HepG2 (cell line): ENCODE measurements at regions not wholly inside any gene's neighbourhood (a gene's known extent, or its start where the extent isn't known, plus 50 kb on each side); places are given as distances from the start of the nearest gene placed in this dataset.

Source experiments
- ATAC-seq: fragments of 200-7000 bp; cut with Tn5 transposase; 3 replicates; pipeline ENCODE4 v1.9.1; 2020; ENCODE audit warnings: mild to moderate bottlenecking, moderate library complexity
- BruUV-seq: library from RNA; stranded (reverse); fragments of 400-500 nt; replicated peaks from 2 replicates; lab custom pipeline; 2021; lab: Mats Ljungman, UMichigan
- CTCF ChIA-PET: fragments of 300-600 bp; formaldehyde crosslinking; extraction: SDS; loops from one replicate; lab custom pipeline; 2021; ENCODE audit warnings: low total read pairs, inconsistent platforms, low intra/inter-chr PET ratio; lab: Yijun Ruan, JAX
- POLR2A ChIA-PET: fragments of 350-600 bp; sonication (Branson Sonifier 250); formaldehyde crosslinking; loops from one replicate; lab custom pipeline; 2020; ENCODE audit warnings: antibody characterized with exemption, inconsistent platforms; lab: Yijun Ruan, JAX
- DNase-seq: peaks from one replicate; pipeline ENCODE4 v3.0.0-alpha.2; 2015; ENCODE audit warnings: low spot score
- FAIRE-seq: peaks from 3 replicates; lab custom pipeline; 2011; peaks lifted over from hg19 to GRCh38; lab: Jason Lieb, UNC
- H2AFZ ChIP-seq: one replicate; pipeline ENCODE4 v1.6.1; 2011; ENCODE audit warnings: low read length, inconsistent platforms
- H3K27ac ChIP-seq: fragments of 300-600 bp; 3 replicates; pipeline ENCODE4 v1.8.0; 2011; ENCODE audit warnings: mixed run types, mild to moderate bottlenecking, mixed read lengths, low read length, inconsistent platforms; ENCODE audit not compliant: insufficient read depth; ENCODE audit errors: extremely low read length
- H3K27me3 ChIP-seq, 2 experiments: fragments of 200-600 bp in 1 of 2; 2 replicates in 1 of 2; 3 replicates in 1 of 2; pipeline versions ENCODE4 v1.6.0 to v1.8.0; 2011; ENCODE audit warnings: low read length in 2 of 2, mild to moderate bottlenecking in 2 of 2, moderate library complexity in 2 of 2, inconsistent platforms in 1 of 2; ENCODE audit not compliant: insufficient read depth in 2 of 2, control insufficient read depth in 1 of 2
- H3K36me3 ChIP-seq, 2 experiments: fragments of 200-600 bp in 1 of 2; replicated peaks in 1 of 2; 2 replicates in 1 of 2; 3 replicates in 1 of 2; pipeline versions ENCODE4 v1.5.1 to v1.8.0; 2011; ENCODE audit warnings: low read length in 2 of 2, inconsistent platforms in 1 of 2; ENCODE audit not compliant: insufficient read depth in 2 of 2, control insufficient read depth in 1 of 2
- H3K4me1 ChIP-seq: 2 replicates; pipeline ENCODE4 v1.5.1; 2012; ENCODE audit warnings: low read length, inconsistent platforms; ENCODE audit not compliant: insufficient read depth
- H3K4me2 ChIP-seq: 2 replicates; pipeline ENCODE4 v1.6.0; 2011; ENCODE audit warnings: low read depth, low read length, inconsistent platforms
- H3K4me3 ChIP-seq, 3 experiments: fragments of 200-600 bp in 1 of 3; sonication (generic), shearing (Covaris generic) in 1 of 3; replicated peaks in 1 of 3; 2 replicates each; pipeline ENCODE4 v1.5.1; 2011 to 2016; ENCODE audit warnings: low read length in 3 of 3, inconsistent platforms in 2 of 3, low read depth in 2 of 3, mild to moderate bottlenecking in 2 of 3, control low read depth in 1 of 3, mixed read lengths in 1 of 3; ENCODE audit not compliant: insufficient read depth in 1 of 3
- H3K79me2 ChIP-seq: one replicate; pipeline ENCODE4 v1.6.1; 2011; ENCODE audit warnings: low read length, inconsistent platforms; ENCODE audit not compliant: insufficient read depth
- H3K9ac ChIP-seq: 2 replicates; pipeline ENCODE4 v1.6.0; 2011; ENCODE audit warnings: mild to moderate bottlenecking, low read depth, low read length, inconsistent platforms; ENCODE audit not compliant: insufficient read depth
- H3K9me3 ChIP-seq: 2 replicates; pipeline ENCODE4 v1.5.1; 2012; ENCODE audit warnings: mild to moderate bottlenecking, low read length
- H4K20me1 ChIP-seq: 2 replicates; pipeline ENCODE4 v1.6.0; 2011; ENCODE audit warnings: inconsistent platforms, mild to moderate bottlenecking, low read length, moderate library complexity; ENCODE audit not compliant: insufficient read depth
- ARID5B ChIP-seq: IDR thresholded peaks from 2 replicates; pipeline ENCODE4 v1.4.0; 2020; ENCODE audit warnings: mild to moderate bottlenecking, missing genetic modification reagents
- HDAC2 ChIP-seq: sonication (generic); formaldehyde crosslinking; IDR thresholded peaks from 2 replicates; pipeline ENCODE4 v1.4.0; 2020; ENCODE audit warnings: missing genetic modification reagents
- HDAC6 ChIP-seq: fragments of 200-600 bp; sonication (generic); IDR thresholded peaks from 2 replicates; pipeline ENCODE4 v1.7.0; 2017; ENCODE audit warnings: mild to moderate bottlenecking, antibody characterized with exemption, low read length, low read depth
- HMGXB4 ChIP-seq, 2 experiments: sonication (generic) in 1 of 2; formaldehyde crosslinking in 1 of 2; IDR thresholded peaks; 2 replicates each; pipeline versions ENCODE4 v1.4.0 to v1.6.1; 2018 to 2020; ENCODE audit warnings: missing genetic modification reagents in 2 of 2, borderline replicate concordance in 1 of 2, low read depth in 1 of 2, mild to moderate bottlenecking in 1 of 2, missing biosample characterization in 1 of 2
- HOXA5 ChIP-seq: sonication (generic); formaldehyde crosslinking; IDR thresholded peaks from 2 replicates; pipeline ENCODE4 v1.4.0; 2020; ENCODE audit warnings: missing genetic modification reagents
- PLRG1 ChIP-seq: fragments of 450-650 bp; conservative IDR thresholded peaks from 2 replicates; pipeline ENCODE4 v1.6.1; 2016
- SOX6 ChIP-seq, 2 experiments: fragments of 450-650 bp in 1 of 2; sonication (generic) in 1 of 2; formaldehyde crosslinking in 1 of 2; IDR thresholded peaks; 2 replicates each; pipeline versions ENCODE4 v1.4.0 to v1.6.1; 2017 to 2020; ENCODE audit warnings: antibody characterized with exemption in 1 of 2, mild to moderate bottlenecking in 1 of 2, missing genetic modification reagents in 1 of 2
- SP5 ChIP-seq: IDR thresholded peaks from 2 replicates; pipeline ENCODE4 v1.6.1; 2016; ENCODE audit warnings: low read depth, borderline replicate concordance
- SRF ChIP-seq: IDR thresholded peaks from 2 replicates; pipeline ENCODE4 v1.6.1; 2011; ENCODE audit warnings: mild to moderate bottlenecking, low read depth, low read length, moderate library complexity
- TRAFD1 ChIP-seq: sonication (generic); formaldehyde crosslinking; IDR thresholded peaks from 2 replicates; pipeline ENCODE4 v1.5.1; 2020; ENCODE audit warnings: missing genetic modification reagents, mild to moderate bottlenecking, borderline replicate concordance
- YEATS4 ChIP-seq: sonication (generic); formaldehyde crosslinking; IDR thresholded peaks from 2 replicates; pipeline ENCODE4 v1.4.0; 2020; ENCODE audit warnings: missing genetic modification reagents, borderline replicate concordance
- ZFP1 ChIP-seq: IDR thresholded peaks from 2 replicates; pipeline ENCODE4 v1.6.1; 2016
- ZKSCAN8 ChIP-seq: IDR thresholded peaks from 2 replicates; pipeline ENCODE4 v1.6.1; 2016; ENCODE audit warnings: borderline replicate concordance, missing genetic modification reagents, missing compliant biosample characterization
- ZNF207 ChIP-seq: fragments of 450-650 bp; IDR thresholded peaks from 2 replicates; pipeline ENCODE4 v1.6.1; 2016; ENCODE audit warnings: antibody characterized with exemption, borderline replicate concordance
- ZNF563 ChIP-seq: sonication (generic); formaldehyde crosslinking; IDR thresholded peaks from 2 replicates; pipeline ENCODE4 v1.8.0; 2022; ENCODE audit warnings: mild to moderate bottlenecking, moderate library complexity, missing genetic modification reagents
- ZNF607 ChIP-seq: sonication (generic); formaldehyde crosslinking; IDR thresholded peaks from 2 replicates; pipeline ENCODE4 v1.5.1; 2020; ENCODE audit warnings: missing genetic modification reagents, mild to moderate bottlenecking, borderline replicate concordance
- ZNF749 ChIP-seq: sonication (generic); formaldehyde crosslinking; IDR thresholded peaks from 2 replicates; pipeline ENCODE4 v1.8.0; 2022; ENCODE audit warnings: mild to moderate bottlenecking, missing genetic modification reagents, moderate library complexity, borderline replicate concordance
- WGBS: methylation state at CpG from one replicate; pipeline ENCODE4 v1.1.6; 2017; ENCODE audit warnings: low lambda C conversion rate; 5-methylcytosine and 5-hydroxymethylcytosine counted together
- in situ Hi-C: cut with HindIII; loops from 2 replicates; pipeline ENCODE4 v1.10.0; 2017; ENCODE audit warnings: low pct_unique_long_range_greater_than_20kb; ENCODE audit not compliant: extremely low pct_ligation_motif_present
- intact Hi-C: fragments of 100-400 bp; cut with micrococcal nuclease; formaldehyde crosslinking; loops from one replicate; pipeline ENCODE4 v1.10.0; 2022; ENCODE audit not compliant: unreplicated experiment

GRCh38 chr5:34563269-34563668 is 92.9 kb upstream of the RAI14 start:
- POLR2A ChIA-PET = no interaction called here
- no TSS peak for BruUV-seq
- WGBS = 34% methylated on average over 4 of the region's 6 CpGs
- Histone ChIP-seq H3K4me3 (no peak overlapping the region), H3K79me2 (no peaks in the 10 kb centered on the region), H3K9me3 (no peaks in the 10 kb centered on the region), H3K36me3 (no peaks in the 10 kb centered on the region), H3K4me2 (no peak overlapping the region), H3K9ac (no peak overlapping the region), H3K27ac (no peak overlapping the region), H3K27me3 (peaks cover 1 to 10% of the 10 kb centered on the region in 2 experiments; a peak in 3 of 5 replicates), H4K20me1 (no peaks in the 10 kb centered on the region), H3K4me1 (no peaks in the 10 kb centered on the region), H2AFZ (no peak overlapping the region)
- ATAC-seq = no peak
- in situ Hi-C loops (no loop called here), intact Hi-C loops (no loop called here)
- no peak for FAIRE-seq
- CTCF ChIA-PET = no interaction called here
- no peak for DNase-seq
- TF ChIP-seq HDAC2 (no peak), HMGXB4 (CRISPR knock-in tag; IDR thresholded peaks at IDR 0.05; ENCODE audit: borderline replicate concordance in 1 of 2, low read depth in 1 of 2) (no peak), ZKSCAN8 (CRISPR knock-in tag) (no peak), SP5 (CRISPR knock-in tag) (no peak), ZNF563 (CRISPR knock-in tag) (no peak), SOX6 (IDR thresholded peaks at IDR 0.05) (no peak), SOX6 (CRISPR knock-in tag; IDR thresholded peaks at IDR 0.05) (no peak), PLRG1 (no peak), TRAFD1 (CRISPR knock-in tag) (no peak), ZNF207 (no peak), HDAC6 (no peak), HOXA5 (CRISPR knock-in tag) (no peak), ARID5B (CRISPR knock-in tag) (no peak), YEATS4 (CRISPR knock-in tag) (no peak), SRF (no peak), ZNF607 (no peak), ZNF749 (CRISPR knock-in tag) (no peak), ZFP1 (CRISPR knock-in tag) (no peak)
